ENCODE measurements at regions not wholly inside any gene's neighbourhood (a gene's known extent, or its start where the extent isn't known, plus 50 kb on each side); places are given as distances from the start of the nearest gene placed in this dataset.

GRCh38 chr9:119829748-119830147, 460.5 kb upstream of the BRINP1 start:
- DNase-seq (ENCODE audit: low read depth in 3 of 3) = no peak

- DNase-seq (ENCODE audit: low read depth in 3 of 3) = no peak
Observed at GRCh38 chr9:119829186-119829585, 460.0 kb upstream of the BRINP1 start.

GRCh38 chr9:119827526-119827925, 458.3 kb upstream of the BRINP1 start:
- no peak for DNase-seq (ENCODE audit: low read depth in 3 of 3)

- no peak for DNase-seq (ENCODE audit: low read depth in 3 of 3)
Observed at GRCh38 chr9:119827126-119827525, 457.9 kb upstream of the BRINP1 start.

- no peak for DNase-seq (ENCODE audit: low read depth in 3 of 3)
Observed at GRCh38 chr9:119818726-119819435, 449.6 kb upstream of the BRINP1 start.

- no peak for DNase-seq (ENCODE audit: low read depth in 3 of 3)
Observed at GRCh38 chr9:119810645-119811429, 441.6 kb upstream of the BRINP1 start.

- no peak for DNase-seq (ENCODE audit: low read depth in 3 of 3)
Observed at GRCh38 chr9:119803679-119804078, 434.4 kb upstream of the BRINP1 start.

- DNase-seq (ENCODE audit: low read depth in 3 of 3) = no peak
Observed at GRCh38 chr9:119802621-119803020, 433.4 kb upstream of the BRINP1 start.

- no peak for DNase-seq (ENCODE audit: low read depth in 3 of 3)
Observed at GRCh38 chr9:119802133-119802532, 432.9 kb upstream of the BRINP1 start.

GRCh38 chr9:119801311-119801710, 432.1 kb upstream of the BRINP1 start:
- DNase-seq (ENCODE audit: low read depth in 3 of 3) = no peak

GRCh38 chr9:119795395-119795794, 426.2 kb upstream of the BRINP1 start:
- no peak for DNase-seq (ENCODE audit: low read depth in 3 of 3)

GRCh38 chr9:119794836-119795235, 425.6 kb upstream of the BRINP1 start:
- no peak for DNase-seq (ENCODE audit: low read depth in 3 of 3)

GRCh38 chr9:119793218-119793617, 424.0 kb upstream of the BRINP1 start:
- no peak for DNase-seq (ENCODE audit: low read depth in 3 of 3)

- no peak for DNase-seq (ENCODE audit: low read depth in 3 of 3)
Observed at GRCh38 chr9:119792242-119792641, 423.0 kb upstream of the BRINP1 start.

- no peak for DNase-seq (ENCODE audit: low read depth in 3 of 3)
Observed at GRCh38 chr9:119789987-119790386, 420.8 kb upstream of the BRINP1 start.

GRCh38 chr9:119788921-119789320, 419.7 kb upstream of the BRINP1 start:
- no peak for DNase-seq (ENCODE audit: low read depth in 3 of 3)

GRCh38 chr9:119781886-119782285, 412.7 kb upstream of the BRINP1 start:
- no peak for DNase-seq (ENCODE audit: low read depth in 3 of 3)

GRCh38 chr9:119775410-119775809, 406.2 kb upstream of the BRINP1 start:
- no peak for DNase-seq (ENCODE audit: low read depth in 3 of 3)

- no peak for DNase-seq (ENCODE audit: low read depth in 3 of 3)
Observed at GRCh38 chr9:119773823-119774222, 404.6 kb upstream of the BRINP1 start.

- no peak for DNase-seq (ENCODE audit: low read depth in 3 of 3)
Observed at GRCh38 chr9:119771341-119771740, 402.1 kb upstream of the BRINP1 start.

GRCh38 chr9:119768266-119768665, 399.0 kb upstream of the BRINP1 start:
- no peak for DNase-seq (ENCODE audit: low read depth in 3 of 3)

- no peak for DNase-seq (ENCODE audit: low read depth in 3 of 3)
Observed at GRCh38 chr9:119765632-119766175, 396.5 kb upstream of the BRINP1 start.

- no peak for DNase-seq (ENCODE audit: low read depth in 3 of 3)
Observed at GRCh38 chr9:119763260-119763659, 394.0 kb upstream of the BRINP1 start.

Data from stimulated activated CD4-positive, alpha-beta T cell treated with anti-CD3 and anti-CD28 coated beads, TNF-alpha, amount 100 ng/mL, for 4 hours (primary cell).